HAP-1 (cell line): ENCODE measurements at regions not wholly inside any gene's neighbourhood (a gene's known extent, or its start where the extent isn't known, plus 50 kb on each side); places are given as distances from the start of the nearest gene placed in this dataset.

ENCODE experiments used
- DNase-seq, 2 experiments: peaks; one replicate each; pipeline ENCODE4 v3.0.0-alpha.2; 2016 to 2020; ENCODE audit warnings: low spot score in 2 of 2
- H3K27me3 ChIP-seq: fragments of 250-450 bp; sonication (Bioruptor Pico); 2 replicates; pipeline ENCODE4 v1.5.1; 2020; ENCODE audit warnings: low read depth, mild to moderate bottlenecking, moderate library complexity
- H3K36me3 ChIP-seq: fragments of 250-450 bp; sonication (Bioruptor Pico); replicated peaks from 2 replicates; pipeline ENCODE4 v1.5.1; 2020; ENCODE audit warnings: mild to moderate bottlenecking
- H3K4me1 ChIP-seq: fragments of 250-450 bp; sonication (Bioruptor Pico); 2 replicates; pipeline ENCODE4 v1.5.1; 2020; ENCODE audit warnings: mild to moderate bottlenecking
- H3K4me3 ChIP-seq: fragments of 250-450 bp; sonication (Bioruptor Pico); 2 replicates; pipeline ENCODE4 v1.5.1; 2020; ENCODE audit warnings: mild to moderate bottlenecking, moderate library complexity
- H3K9me3 ChIP-seq: fragments of 250-450 bp; sonication (Bioruptor Pico); 2 replicates; pipeline ENCODE4 v1.5.1; 2020; ENCODE audit warnings: mild to moderate bottlenecking, moderate library complexity
- in situ Hi-C: fragments of 300-500 bp; cut with MboI; formaldehyde crosslinking; loops from 3 replicates; pipeline ENCODE4 v1.14.3; 2020; ENCODE audit warnings: low sequenced_read_pairs, inconsistent platforms, mixed read lengths

- Histone ChIP-seq H3K36me3 (no peaks in the 10 kb centered on the region), H3K4me3 (no peak overlapping the region), H3K27me3 (no peaks in the 10 kb centered on the region), H3K9me3 (no peaks in the 10 kb centered on the region), H3K4me1 (no peaks in the 10 kb centered on the region)
- in situ Hi-C loops = no loop called here
- DNase-seq = peak; percentile 9 to 10
Observed at GRCh38 chr2:126359494-126359893, 296.5 kb upstream of the GYPC start.

GRCh38 chr2:126367361-126367760, 288.6 kb upstream of the GYPC start:
- no peaks in the 10 kb centered on the region for H3K4me1 ChIP-seq
- no peak for DNase-seq
- no peaks in the 10 kb centered on the region for H3K27me3 ChIP-seq
- H3K9me3 ChIP-seq = no peaks in the 10 kb centered on the region
- no peak overlapping the region for H3K4me3 ChIP-seq
- in situ Hi-C loops = no loop called here
- H3K36me3 ChIP-seq = no peaks in the 10 kb centered on the region

GRCh38 chr2:126368758-126369157, 287.2 kb upstream of the GYPC start:
- DNase-seq = no peak
- Histone ChIP-seq H3K4me1 (no peaks in the 10 kb centered on the region), H3K27me3 (no peaks in the 10 kb centered on the region), H3K36me3 (no peaks in the 10 kb centered on the region), H3K9me3 (no peaks in the 10 kb centered on the region), H3K4me3 (no peak overlapping the region)
- in situ Hi-C loops = no loop called here

GRCh38 chr2:126370201-126370600, 285.8 kb upstream of the GYPC start:
- no peaks in the 10 kb centered on the region for H3K36me3 ChIP-seq
- no peak for DNase-seq
- no peaks in the 10 kb centered on the region for H3K27me3 ChIP-seq
- in situ Hi-C loops = no loop called here
- H3K9me3 ChIP-seq = no peaks in the 10 kb centered on the region
- no peak overlapping the region for H3K4me3 ChIP-seq
- no peaks in the 10 kb centered on the region for H3K4me1 ChIP-seq

- Histone ChIP-seq H3K4me3 (no peak overlapping the region), H3K4me1 (no peaks in the 10 kb centered on the region), H3K27me3 (no peaks in the 10 kb centered on the region), H3K9me3 (no peaks in the 10 kb centered on the region), H3K36me3 (no peaks in the 10 kb centered on the region)
- DNase-seq = no peak
- in situ Hi-C loops = no loop called here
Observed at GRCh38 chr2:126372406-126372805, 283.6 kb upstream of the GYPC start.

GRCh38 chr2:126378176-126378575, 277.8 kb upstream of the GYPC start:
- no peaks in the 10 kb centered on the region for H3K4me1 ChIP-seq
- no peaks in the 10 kb centered on the region for H3K9me3 ChIP-seq
- no peak overlapping the region for H3K4me3 ChIP-seq
- in situ Hi-C loops = no loop called here
- DNase-seq = no peak
- no peaks in the 10 kb centered on the region for H3K36me3 ChIP-seq
- H3K27me3 ChIP-seq = no peaks in the 10 kb centered on the region

GRCh38 chr2:126381091-126381490, 274.9 kb upstream of the GYPC start:
- Histone ChIP-seq H3K27me3 (no peaks in the 10 kb centered on the region), H3K4me1 (no peaks in the 10 kb centered on the region), H3K9me3 (no peaks in the 10 kb centered on the region), H3K4me3 (no peak overlapping the region), H3K36me3 (no peaks in the 10 kb centered on the region)
- in situ Hi-C loops = no loop called here
- DNase-seq = no peak

GRCh38 chr2:126382998-126383397, 273.0 kb upstream of the GYPC start:
- in situ Hi-C loops = no loop called here
- Histone ChIP-seq H3K4me3 (no peak overlapping the region), H3K36me3 (no peaks in the 10 kb centered on the region), H3K4me1 (no peaks in the 10 kb centered on the region), H3K27me3 (no peaks in the 10 kb centered on the region), H3K9me3 (no peaks in the 10 kb centered on the region)
- no peak for DNase-seq

GRCh38 chr2:126383800-126384199, 272.2 kb upstream of the GYPC start:
- no peaks in the 10 kb centered on the region for H3K9me3 ChIP-seq
- H3K4me1 ChIP-seq = no peaks in the 10 kb centered on the region
- no peaks in the 10 kb centered on the region for H3K36me3 ChIP-seq
- H3K27me3 ChIP-seq = no peaks in the 10 kb centered on the region
- no peak for DNase-seq
- no peak overlapping the region for H3K4me3 ChIP-seq
- in situ Hi-C loops = no loop called here

GRCh38 chr2:126385441-126385840, 270.5 kb upstream of the GYPC start:
- Histone ChIP-seq H3K4me3 (no peak overlapping the region), H3K27me3 (no peaks in the 10 kb centered on the region), H3K9me3 (no peaks in the 10 kb centered on the region), H3K36me3 (no peaks in the 10 kb centered on the region), H3K4me1 (no peaks in the 10 kb centered on the region)
- in situ Hi-C loops = no loop called here
- DNase-seq = no peak

GRCh38 chr2:126385983-126386382, 270.0 kb upstream of the GYPC start:
- no peak for DNase-seq
- Histone ChIP-seq H3K27me3 (no peaks in the 10 kb centered on the region), H3K4me3 (no peak overlapping the region), H3K9me3 (no peaks in the 10 kb centered on the region), H3K36me3 (no peaks in the 10 kb centered on the region), H3K4me1 (no peaks in the 10 kb centered on the region)
- in situ Hi-C loops = no loop called here

- no peaks in the 10 kb centered on the region for H3K4me1 ChIP-seq
- no peak overlapping the region for H3K4me3 ChIP-seq
- DNase-seq = no peak
- H3K9me3 ChIP-seq = no peaks in the 10 kb centered on the region
- H3K36me3 ChIP-seq = no peaks in the 10 kb centered on the region
- no peaks in the 10 kb centered on the region for H3K27me3 ChIP-seq
- in situ Hi-C loops = no loop called here
Observed at GRCh38 chr2:126389446-126389845, 266.5 kb upstream of the GYPC start.

GRCh38 chr2:126392889-126393288, 263.1 kb upstream of the GYPC start:
- Histone ChIP-seq H3K36me3 (no peaks in the 10 kb centered on the region), H3K9me3 (no peaks in the 10 kb centered on the region), H3K4me1 (no peaks in the 10 kb centered on the region), H3K4me3 (no peak overlapping the region), H3K27me3 (no peaks in the 10 kb centered on the region)
- DNase-seq = no peak
- in situ Hi-C loops = no loop called here

- H3K9me3 ChIP-seq = no peaks in the 10 kb centered on the region
- in situ Hi-C loops = no loop called here
- no peaks in the 10 kb centered on the region for H3K36me3 ChIP-seq
- H3K4me1 ChIP-seq = no peaks in the 10 kb centered on the region
- no peak for DNase-seq
- no peak overlapping the region for H3K4me3 ChIP-seq
- H3K27me3 ChIP-seq = no peaks in the 10 kb centered on the region
Observed at GRCh38 chr2:126399001-126399400, 257.0 kb upstream of the GYPC start.

GRCh38 chr2:126403039-126403628, 252.8 kb upstream of the GYPC start:
- DNase-seq = no peak
- Histone ChIP-seq H3K36me3 (no peaks in the 10 kb centered on the region), H3K4me1 (no peaks in the 10 kb centered on the region), H3K9me3 (no peaks in the 10 kb centered on the region), H3K27me3 (no peaks in the 10 kb centered on the region), H3K4me3 (no peak overlapping the region)
- in situ Hi-C loops = no loop called here
